HG02763 (cell line): ENCODE measurements at regions not wholly inside any gene's neighbourhood (a gene's known extent, or its start where the extent isn't known, plus 50 kb on each side); places are given as distances from the start of the nearest gene placed in this dataset.
"Not testable (repeated sequence)": the region's sequence is repeated elsewhere in the genome, so short reads cannot be mapped to it uniquely, and the experiment has no call there.

Source experiments
- ATAC-seq: cut with Tn5 transposase; IDR thresholded peaks from one replicate; pipeline ENCODE4 v1.9.1; 2021; ENCODE audit warnings: mild to moderate bottlenecking, moderate library complexity; ENCODE audit not compliant: unreplicated experiment

- peak; percentile 23 for ATAC-seq
Measured at GRCh38 chr15:21717661-21718060, 159.9 kb downstream of the POTEB start.

GRCh38 chr15:21705480-21705879, 172.1 kb downstream of the POTEB start:
- peak; percentile 81 for ATAC-seq

- ATAC-seq, result not testable (repeated sequence)
Measured at GRCh38 chr15:21698620-21699019, 178.9 kb downstream of the POTEB start.

- not testable (repeated sequence) for ATAC-seq
Measured at GRCh38 chr15:21695089-21695488, 182.4 kb downstream of the POTEB start.

GRCh38 chr15:21692471-21693102, 184.9 kb downstream of the POTEB start:
- ATAC-seq, result peak; percentile 57

- not testable (repeated sequence) for ATAC-seq
Measured at GRCh38 chr15:21656798-21657397, 216.6 kb upstream of the POTEB3 start.

GRCh38 chr15:21656114-21656746, 215.9 kb upstream of the POTEB3 start:
- not testable (repeated sequence) for ATAC-seq

- ATAC-seq, result not testable (repeated sequence)
Measured at GRCh38 chr15:21653707-21654106, 213.4 kb upstream of the POTEB3 start.

GRCh38 chr15:21638770-21639169, 198.5 kb upstream of the POTEB3 start:
- not testable (repeated sequence) for ATAC-seq

GRCh38 chr15:21626694-21627093, 186.4 kb upstream of the POTEB3 start:
- not testable (repeated sequence) for ATAC-seq

- not testable (repeated sequence) for ATAC-seq
Measured at GRCh38 chr15:21609223-21609622, 168.9 kb upstream of the POTEB3 start.

- not testable (repeated sequence) for ATAC-seq
Measured at GRCh38 chr15:21565426-21565825, 125.1 kb upstream of the POTEB3 start.

- ATAC-seq, result peak; percentile 63
Measured at GRCh38 chr15:21551809-21552208, 111.5 kb upstream of the POTEB3 start.

GRCh38 chr15:21546182-21546903, 106.0 kb upstream of the POTEB3 start:
- ATAC-seq, result not testable (repeated sequence)

- ATAC-seq, result not testable (repeated sequence)
Measured at GRCh38 chr15:21532785-21533184, 92.5 kb upstream of the POTEB3 start.

- ATAC-seq, result not testable (repeated sequence)
Measured at GRCh38 chr15:21516248-21516647, 75.9 kb upstream of the POTEB3 start.

GRCh38 chr15:21515296-21515695, 75.0 kb upstream of the POTEB3 start:
- not testable (repeated sequence) for ATAC-seq

- not testable (repeated sequence) for ATAC-seq
Measured at GRCh38 chr15:21503021-21503420, 62.7 kb upstream of the POTEB3 start.
